HS-5 (cell line): ENCODE measurements at regions not wholly inside any gene's neighbourhood (a gene's known extent, or its start where the extent isn't known, plus 50 kb on each side); places are given as distances from the start of the nearest gene placed in this dataset.

Experiments
- DNase-seq: peaks from one replicate; pipeline ENCODE4 v3.0.0-alpha.2; 2012; ENCODE audit warnings: low read depth

DNA sequence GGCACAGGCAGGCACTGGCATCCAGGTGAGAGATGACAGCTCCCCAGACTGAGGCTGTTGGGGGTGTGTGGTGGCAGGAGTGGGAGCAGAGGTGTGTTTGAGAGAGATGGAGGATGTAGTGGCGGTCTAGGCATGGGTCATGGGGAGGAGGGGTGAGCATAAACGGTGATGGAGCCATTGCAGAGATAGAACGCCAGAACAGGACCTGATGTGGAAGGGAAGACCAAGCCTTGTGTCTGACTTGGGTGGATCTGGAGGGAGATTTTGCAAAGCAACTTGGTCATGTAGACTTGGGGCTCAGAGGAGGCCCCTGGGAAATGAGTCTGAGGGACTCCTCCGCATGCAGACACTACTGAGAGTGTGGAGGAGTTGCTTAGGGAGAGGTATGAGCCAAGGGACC, 50.0 kb upstream of the CLDN5 start:
- DNase-seq, result no peak

GRCh38 chr22:19576460-19577421, 52.5 kb upstream of the CLDN5 start:
- peak; percentile 46 for DNase-seq

DNA sequence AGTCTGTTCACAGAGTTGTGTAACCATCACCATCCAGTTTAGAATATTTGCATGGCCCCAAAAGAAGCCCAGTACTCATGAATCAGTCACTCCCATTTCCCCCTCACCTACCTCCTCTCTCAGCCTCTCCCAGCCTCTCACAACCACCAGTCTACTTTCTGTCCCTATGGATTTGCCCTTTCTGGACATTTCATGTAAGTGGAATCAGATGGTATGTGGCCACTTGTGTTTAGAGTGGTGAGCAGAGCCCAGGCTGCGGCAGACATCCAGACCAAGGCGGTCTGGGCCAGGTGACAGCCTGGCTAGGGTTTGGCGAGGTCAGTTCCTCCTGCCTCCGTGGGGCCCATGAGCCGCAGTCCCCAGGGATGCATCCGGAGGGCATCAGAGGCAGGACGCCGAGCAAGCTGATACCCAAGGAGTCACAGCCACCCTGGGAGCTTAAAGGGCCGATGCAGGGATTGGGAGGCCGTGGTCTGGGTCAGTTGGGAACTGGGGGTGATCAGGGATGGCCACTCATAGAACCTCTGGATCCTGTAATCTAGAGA, 53.3 kb upstream of the CLDN5 start:
- DNase-seq, result no peak

- DNase-seq, result no peak
Measured at GRCh38 chr22:19578180-19579004, 54.2 kb upstream of the CLDN5 start.

DNA sequence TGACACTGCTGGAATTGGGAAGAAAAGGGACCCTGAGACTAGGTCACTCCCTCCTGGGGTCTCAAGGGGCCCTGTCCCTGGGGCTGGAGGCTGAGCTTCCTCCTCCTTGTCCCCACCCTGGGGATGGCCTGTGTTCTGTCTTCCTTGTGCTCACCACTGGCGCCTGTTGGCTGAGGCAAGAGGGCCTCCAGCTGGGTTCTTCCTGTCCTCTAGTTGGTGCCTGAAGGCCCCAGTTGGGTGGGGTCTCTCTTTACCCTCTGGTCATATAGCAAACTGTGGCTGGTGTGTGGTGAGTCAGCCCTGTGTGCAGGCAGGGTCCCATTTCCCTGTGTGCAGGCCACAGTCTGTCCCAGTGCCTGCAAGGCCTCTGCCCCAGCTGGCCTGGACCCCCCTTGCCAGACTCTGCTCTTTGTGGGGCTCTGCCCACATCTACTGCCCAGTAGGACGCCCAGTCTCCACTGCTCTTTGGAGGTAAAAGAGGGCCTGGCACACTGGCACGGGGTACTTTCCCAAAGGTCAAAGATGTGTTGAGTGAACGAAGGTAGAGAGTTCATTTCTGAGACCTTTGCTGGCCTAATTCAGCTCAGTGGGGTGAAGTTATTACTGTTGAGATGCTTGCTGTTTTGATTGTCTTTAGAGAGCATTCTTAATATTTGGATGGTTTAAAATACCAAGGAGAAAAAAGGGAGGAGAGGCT, 55.1 kb upstream of the CLDN5 start:
- no peak for DNase-seq

DNA sequence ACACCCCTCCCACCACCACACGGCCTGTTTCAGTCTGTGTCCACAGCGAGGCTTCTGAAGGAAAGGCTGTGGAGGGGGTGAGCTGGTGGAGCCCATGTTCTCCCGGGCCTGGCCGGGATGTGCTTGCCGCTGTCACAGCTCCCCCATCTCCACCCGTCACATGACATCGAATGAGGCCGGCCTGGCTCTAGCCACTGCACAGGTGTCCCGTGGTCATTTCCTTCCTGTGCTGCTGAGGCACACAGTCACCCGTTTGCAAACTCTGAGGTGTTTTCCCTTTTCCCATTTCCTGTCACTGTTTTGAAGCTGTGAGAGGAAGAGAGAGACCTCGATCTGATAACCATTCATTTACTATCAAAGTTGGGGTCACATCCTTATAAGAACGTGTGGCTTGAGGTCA, 55.7 kb upstream of the CLDN5 start:
- no peak for DNase-seq

DNA sequence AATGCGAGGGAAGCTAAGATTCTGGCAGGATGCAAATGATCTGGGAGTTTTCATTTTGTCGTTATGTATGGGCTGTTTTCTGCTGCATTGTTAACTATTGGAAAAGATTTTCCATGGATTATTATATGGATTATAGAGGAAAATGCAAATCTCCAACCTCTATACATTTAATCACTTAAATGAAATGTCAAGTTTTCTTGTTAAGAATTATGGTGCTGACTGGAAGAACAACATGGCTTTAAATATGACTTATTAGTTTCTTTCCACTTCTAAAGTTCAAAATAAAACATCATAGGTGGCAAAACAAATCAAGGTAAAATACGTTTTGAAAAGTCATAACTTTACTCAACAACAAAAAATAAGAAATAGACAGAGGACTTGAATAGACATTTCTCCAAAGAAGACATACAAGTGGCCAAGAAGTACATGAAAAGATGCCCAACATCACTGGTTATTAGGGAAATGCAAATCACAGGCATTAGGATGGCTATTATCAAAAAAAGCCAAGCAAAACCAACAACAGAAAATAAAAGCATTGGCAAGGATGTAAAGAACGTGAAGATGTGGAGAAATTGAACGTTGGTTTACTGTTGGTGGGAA, 56.2 kb upstream of the CLDN5 start:
- no peak for DNase-seq

- no peak for DNase-seq
Measured at GRCh38 chr22:19582033-19582693, 58.0 kb upstream of the CLDN5 start.

GRCh38 chr22:19586922-19587684, 62.9 kb upstream of the CLDN5 start:
- DNase-seq, result no peak

DNA sequence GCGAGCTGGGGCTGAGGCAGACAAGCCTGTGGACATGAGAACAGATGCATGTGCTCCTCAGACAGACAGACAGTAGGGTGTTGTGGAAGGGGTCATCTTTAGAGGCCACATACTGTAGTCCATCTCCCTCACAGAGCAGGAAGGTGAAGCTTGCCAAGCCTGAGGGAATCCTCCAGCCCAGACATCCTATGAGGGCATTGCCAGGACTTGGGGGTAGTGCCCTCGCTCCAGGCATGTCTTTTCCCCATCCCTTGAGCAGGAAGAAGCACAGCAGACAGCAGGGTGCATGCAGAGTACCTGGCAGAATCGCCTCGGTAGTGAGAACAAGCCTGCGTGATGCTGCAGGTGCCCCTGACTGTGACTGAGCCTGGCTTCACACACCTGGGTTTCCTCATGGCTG, 66.5 kb upstream of the CLDN5 start:
- no peak for DNase-seq

DNA sequence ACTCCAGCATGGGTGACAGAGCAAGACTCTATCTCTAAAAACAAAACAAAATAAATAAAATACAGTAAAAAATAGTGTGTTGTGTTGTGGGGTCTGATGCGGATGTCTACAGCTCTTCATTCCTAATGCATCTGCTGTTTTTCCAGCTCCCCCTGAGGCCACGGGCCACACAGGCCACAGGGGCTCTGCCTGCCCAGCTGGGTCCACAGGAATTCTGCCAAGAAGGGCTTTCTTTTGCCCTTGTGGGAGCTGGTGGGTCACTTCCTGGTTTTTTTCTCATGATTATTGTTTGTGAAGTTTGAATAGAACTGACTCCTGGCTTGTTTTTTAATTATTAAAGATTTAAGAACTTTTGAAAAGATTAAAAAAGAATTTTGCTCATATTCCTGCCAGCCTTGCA, 67.4 kb upstream of the CLDN5 start:
- no peak for DNase-seq

GRCh38 chr22:19592464-19592863, 68.3 kb upstream of the CLDN5 start:
- no peak for DNase-seq

DNA sequence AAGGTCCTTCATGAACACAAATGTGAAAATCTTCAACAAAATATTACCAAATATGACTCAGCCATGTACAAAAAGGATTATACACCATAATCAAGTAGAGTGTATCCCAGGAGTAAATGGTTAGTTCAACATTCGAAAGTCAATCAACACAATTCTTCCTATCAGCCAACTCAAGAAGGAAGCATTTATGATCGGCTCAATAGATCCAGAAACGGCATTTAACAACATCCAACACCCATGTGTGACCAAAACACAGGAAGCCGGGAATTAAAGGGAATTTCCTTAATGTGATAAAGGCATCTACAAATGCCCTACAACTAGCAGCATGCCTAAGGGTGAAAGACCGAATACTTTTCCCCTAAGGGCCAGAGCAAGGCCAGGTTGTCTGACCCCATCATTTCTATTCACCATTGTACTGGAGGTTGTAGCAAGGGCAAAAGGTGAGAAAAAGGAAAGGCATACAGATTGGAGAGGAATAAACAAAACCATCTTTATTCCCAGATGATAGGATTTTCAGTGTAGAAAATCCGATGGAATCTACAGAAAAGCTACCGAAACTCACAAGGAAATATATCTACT, 69.9 kb upstream of the CLDN5 start:
- DNase-seq, result no peak

- no peak for DNase-seq
Measured at GRCh38 chr22:19595532-19595931, 71.3 kb upstream of the CLDN5 start.

DNA sequence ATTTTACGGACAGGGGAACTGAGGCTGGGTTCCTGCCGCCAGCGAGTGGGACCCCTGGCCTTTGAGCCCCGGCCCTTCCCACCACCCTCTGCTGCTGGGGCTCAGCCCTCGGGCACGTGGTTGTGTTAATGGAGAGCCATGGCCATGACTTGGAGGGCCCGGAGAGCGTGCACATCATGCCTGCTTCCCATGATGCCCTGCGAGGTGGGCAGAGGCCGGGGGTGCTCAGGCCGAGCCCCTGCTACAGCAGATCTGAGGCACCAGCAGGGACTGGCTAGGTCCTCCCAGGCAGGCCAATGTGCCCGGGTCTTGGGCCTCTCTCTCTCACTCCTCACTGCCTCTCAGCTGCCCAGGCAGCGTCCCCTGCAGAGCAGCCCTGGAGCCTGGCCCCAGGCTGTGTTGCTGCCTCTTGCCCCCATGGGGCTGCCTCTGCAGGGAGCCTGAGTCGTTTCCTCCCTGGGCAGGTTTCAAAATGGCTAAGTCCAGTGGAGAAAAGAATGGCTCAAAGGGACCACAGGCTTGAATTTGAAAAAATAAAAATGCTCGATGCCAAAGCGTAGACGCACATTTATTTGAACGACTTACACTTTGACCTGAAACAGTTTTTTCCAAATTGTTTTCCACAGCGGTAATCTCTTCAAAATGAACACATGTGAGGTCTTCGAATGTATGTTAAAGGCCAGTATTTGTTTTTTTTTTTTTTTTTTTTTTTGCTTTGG, 72.6 kb upstream of the CLDN5 start:
- no peak for DNase-seq

- DNase-seq, result no peak
Measured at GRCh38 chr22:19597399-19597735, 73.2 kb upstream of the CLDN5 start.

DNA sequence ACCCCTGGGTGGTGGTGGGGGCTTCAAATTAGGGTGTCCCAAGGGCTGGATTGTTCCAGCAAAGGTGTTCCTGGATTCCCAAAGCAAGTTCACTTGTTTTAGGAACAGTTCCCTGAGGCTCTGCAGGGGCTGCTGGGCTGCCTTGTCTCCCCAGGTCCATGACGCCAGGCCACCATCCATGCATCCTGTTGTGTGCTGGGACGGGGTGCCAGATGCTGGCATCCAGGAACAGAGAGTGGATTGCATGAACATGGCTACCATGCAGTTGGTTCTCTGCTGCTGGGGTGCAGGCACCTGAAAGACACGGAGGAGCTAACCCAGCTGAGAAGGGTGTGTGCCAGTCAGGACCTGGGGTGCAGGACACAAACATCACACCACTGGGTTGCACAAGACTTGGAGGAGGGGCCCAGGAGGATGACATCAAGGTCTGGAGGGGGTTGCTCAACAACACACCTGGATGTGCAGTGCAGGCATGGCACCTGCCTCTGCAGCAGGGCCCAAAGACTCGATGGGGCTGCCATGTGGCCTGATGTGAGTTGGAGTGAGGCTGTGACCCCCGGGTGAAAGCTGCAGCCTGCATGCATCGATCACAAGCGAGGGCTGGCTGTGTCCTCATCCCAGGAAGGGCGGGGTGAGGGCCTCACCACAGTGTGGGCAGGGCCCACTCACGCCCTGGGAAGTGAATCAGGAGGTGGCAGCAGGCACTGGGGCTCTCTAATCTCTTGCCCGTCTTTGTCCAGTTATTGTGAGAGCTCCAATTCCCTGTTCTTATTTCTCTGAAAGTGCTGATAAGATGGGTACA, 74.0 kb upstream of the CLDN5 start:
- DNase-seq, result no peak

DNA sequence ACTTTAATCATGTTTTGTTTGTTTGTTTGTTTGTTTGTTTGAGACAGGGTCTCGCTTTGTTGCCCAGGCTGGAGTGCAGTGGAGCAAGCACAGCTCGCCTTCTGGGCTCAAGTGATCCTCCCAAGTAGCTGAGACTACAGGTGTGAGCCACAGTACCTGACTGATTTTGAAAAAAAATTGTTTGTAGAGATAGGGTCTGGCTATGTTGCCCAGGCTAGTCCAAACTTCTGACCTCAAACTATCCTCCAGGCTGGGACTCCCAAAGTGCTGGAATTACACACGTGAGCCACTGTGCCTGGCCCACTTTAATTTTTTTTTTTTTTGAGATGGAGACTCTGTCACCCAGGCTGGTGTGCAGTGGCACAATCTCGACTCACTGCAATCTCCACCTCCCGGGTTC, 74.8 kb upstream of the CLDN5 start:
- no peak for DNase-seq
